Heart left ventricle (tissue), 13 donors: ENCODE measurements at regions not wholly inside any gene's neighbourhood (a gene's known extent, or its start where the extent isn't known, plus 50 kb on each side); places are given as distances from the start of the nearest gene placed in this dataset.

ENCODE experiments used
- POLR2A ChIP-seq, 2 donors: fragments of 450-650 bp; IDR thresholded peaks; one replicate each; pipeline ENCODE4 v1.6.1; 2017; ENCODE audit warnings: antibody characterized with exemption in 2 of 2, mild to moderate bottlenecking in 2 of 2, moderate library complexity in 2 of 2
- TF ChIP-seq, protein P1 (sequence below), 12 donors: fragments of 200-600 bp; sonication (generic) in 4 of 12; IDR thresholded peaks; one replicate each; pipeline versions ENCODE4 v1.5.0 to v1.8.0; 2018 to 2022; ENCODE audit warnings: antibody characterized with exemption in 12 of 12, mild to moderate bottlenecking in 5 of 12
- donor health status: ischemic (EF 13 %, LVEDD 7.1; RV severe dilation, severe dysfunction).
- donor health status: DM: no; HTN: yes; CAD: no.
- donor health status: DM: no; HTN: no; CAD: no.
- donor health status: ischemic (EF 25% LVEDD 6.9; RV normal size, moderate dysfunction).
- donor health status: ischemic (EF 25% LVEDD 5.7; RV mildly dilated, moderate dysfunction).
- donor health status: ischemic (EF 35%, LVEDD 5.7; RV mildly dilated, moderate dysfunction).
- donor health status: nonischemic (EF 11% LVEDD 7.7; RV severe dilation, severe dysfunction).
- donor health status: DM: yes; HTN: yes; CAD: no.
- donor health status: PGD.
- donor health status: ischemic (EF 29% LVEDD 5.4; RV normal size, mild dysfunction).
- donor health status: nonischemic (EF 23%, LVEDD 6.1; RV moderate dilation, normal function).

DNA sequence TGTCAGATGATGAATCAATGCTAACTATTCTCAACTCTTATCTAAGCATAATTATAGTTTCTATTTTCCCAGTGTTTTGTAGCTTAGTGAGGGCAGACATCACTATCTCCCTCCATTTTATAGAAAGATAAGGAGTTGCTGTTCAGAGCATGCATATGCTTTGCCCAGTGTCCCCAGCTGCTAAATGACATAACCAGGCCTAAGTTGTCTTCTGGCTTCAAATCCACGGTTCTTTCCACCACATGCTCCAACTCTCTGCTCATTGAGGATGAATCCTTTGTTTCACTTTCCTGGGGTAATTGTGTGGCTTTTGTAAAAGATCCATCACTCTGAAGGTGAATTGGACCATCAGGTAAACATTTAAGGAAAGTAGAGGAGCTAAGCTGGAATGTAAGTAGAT is 134.0 kb downstream of the SNX10 start:
- TF ChIP-seq POLR2A (IDR thresholded peaks at IDR 0.05) = no peak
- TF ChIP-seq, protein P1, sequence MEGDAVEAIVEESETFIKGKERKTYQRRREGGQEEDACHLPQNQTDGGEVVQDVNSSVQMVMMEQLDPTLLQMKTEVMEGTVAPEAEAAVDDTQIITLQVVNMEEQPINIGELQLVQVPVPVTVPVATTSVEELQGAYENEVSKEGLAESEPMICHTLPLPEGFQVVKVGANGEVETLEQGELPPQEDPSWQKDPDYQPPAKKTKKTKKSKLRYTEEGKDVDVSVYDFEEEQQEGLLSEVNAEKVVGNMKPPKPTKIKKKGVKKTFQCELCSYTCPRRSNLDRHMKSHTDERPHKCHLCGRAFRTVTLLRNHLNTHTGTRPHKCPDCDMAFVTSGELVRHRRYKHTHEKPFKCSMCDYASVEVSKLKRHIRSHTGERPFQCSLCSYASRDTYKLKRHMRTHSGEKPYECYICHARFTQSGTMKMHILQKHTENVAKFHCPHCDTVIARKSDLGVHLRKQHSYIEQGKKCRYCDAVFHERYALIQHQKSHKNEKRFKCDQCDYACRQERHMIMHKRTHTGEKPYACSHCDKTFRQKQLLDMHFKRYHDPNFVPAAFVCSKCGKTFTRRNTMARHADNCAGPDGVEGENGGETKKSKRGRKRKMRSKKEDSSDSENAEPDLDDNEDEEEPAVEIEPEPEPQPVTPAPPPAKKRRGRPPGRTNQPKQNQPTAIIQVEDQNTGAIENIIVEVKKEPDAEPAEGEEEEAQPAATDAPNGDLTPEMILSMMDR (IDR thresholded peaks at IDR 0.05) = no peak
